Type B pancreatic cell (in vitro differentiated cells): ENCODE measurements at regions not wholly inside any gene's neighbourhood (a gene's known extent, or its start where the extent isn't known, plus 50 kb on each side); places are given as distances from the start of the nearest gene placed in this dataset.

Experiments used
- DNase-seq: peaks from one replicate; pipeline ENCODE4 v3.0.0; 2021; ENCODE audit warnings: mixed read lengths; ENCODE audit not compliant: unreplicated experiment; ENCODE audit errors: extremely low spot score
- H3K27ac Mint-ChIP-seq: 2 replicates; pipeline ENCODE4 v1.8.0; 2021; ENCODE audit warnings: mild to moderate bottlenecking, mixed read lengths
- H3K27me3 Mint-ChIP-seq: 2 replicates; pipeline ENCODE4 v1.8.0; 2021; ENCODE audit warnings: mixed read lengths
- H3K36me3 Mint-ChIP-seq: 2 replicates; pipeline ENCODE4 v1.8.0; 2021; ENCODE audit warnings: mixed read lengths
- H3K4me1 Mint-ChIP-seq: one replicate; pipeline ENCODE4 v1.8.0; 2021; ENCODE audit warnings: mixed read lengths; ENCODE audit not compliant: unreplicated experiment
- H3K4me3 Mint-ChIP-seq: 2 replicates; pipeline ENCODE4 v1.8.0; 2021; ENCODE audit warnings: mild to moderate bottlenecking, mixed read lengths
- H3K9me3 Mint-ChIP-seq: 2 replicates; pipeline ENCODE4 v1.8.0; 2021; ENCODE audit warnings: mixed read lengths
- CTCF ChIP-seq: fragments of 200-600 bp; sonication (generic); conservative IDR thresholded peaks from 2 replicates; pipeline ENCODE4 v1.5.0; 2021; ENCODE audit warnings: antibody characterized with exemption, mild to moderate bottlenecking

DNA sequence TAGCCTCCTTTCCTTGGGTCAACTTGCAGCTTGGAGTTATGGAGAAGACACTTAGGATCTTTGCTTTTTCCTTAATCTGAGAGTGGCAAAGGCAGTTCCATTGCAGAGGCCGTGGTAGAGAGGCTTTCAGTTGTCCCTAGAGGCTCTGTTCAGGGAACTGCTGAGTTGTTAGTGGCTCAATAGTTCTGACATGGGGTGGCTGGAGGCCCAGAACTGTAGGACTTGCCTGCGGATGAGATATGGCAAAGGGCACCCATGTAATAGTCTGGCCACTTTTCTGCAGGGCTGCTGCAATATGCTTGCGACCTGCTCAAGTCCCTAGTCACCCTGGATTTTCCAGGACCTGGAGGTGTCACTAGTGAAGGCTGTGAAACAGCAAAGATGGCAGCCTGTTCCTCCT is 99.9 kb downstream of the CLDN1 start:
- Mint-ChIP-seq H3K36me3 (no peaks in the 10 kb centered on the region), H3K9me3 (no peaks in the 10 kb centered on the region), H3K27me3 (peaks cover 4% of the 10 kb centered on the region), H3K27ac (no peak overlapping the region), H3K4me3 (no peak overlapping the region), H3K4me1 (no peaks in the 10 kb centered on the region)
- no peak for TF ChIP-seq CTCF
- no peak for DNase-seq

GRCh38 chr3:190220362-190220761 is 99.7 kb upstream of the P3H2 start:
- Mint-ChIP-seq H3K36me3 (no peaks in the 10 kb centered on the region), H3K27ac (no peak overlapping the region), H3K4me1 (no peaks in the 10 kb centered on the region), H3K9me3 (no peaks in the 10 kb centered on the region), H3K27me3 (peaks cover 4% of the 10 kb centered on the region), H3K4me3 (no peak overlapping the region)
- TF ChIP-seq CTCF: no peak
- no peak for DNase-seq

- no peaks in the 10 kb centered on the region for H3K4me1 Mint-ChIP-seq
- H3K27me3 Mint-ChIP-seq: peaks cover 4% of the 10 kb centered on the region
- H3K27ac Mint-ChIP-seq: no peak overlapping the region
- TF ChIP-seq CTCF: no peak
- no peaks in the 10 kb centered on the region for H3K36me3 Mint-ChIP-seq
- no peaks in the 10 kb centered on the region for H3K9me3 Mint-ChIP-seq
- no peak for DNase-seq
- H3K4me3 Mint-ChIP-seq: no peak overlapping the region
Measured at GRCh38 chr3:190217081-190217480, 96.4 kb upstream of the P3H2 start.

DNA sequence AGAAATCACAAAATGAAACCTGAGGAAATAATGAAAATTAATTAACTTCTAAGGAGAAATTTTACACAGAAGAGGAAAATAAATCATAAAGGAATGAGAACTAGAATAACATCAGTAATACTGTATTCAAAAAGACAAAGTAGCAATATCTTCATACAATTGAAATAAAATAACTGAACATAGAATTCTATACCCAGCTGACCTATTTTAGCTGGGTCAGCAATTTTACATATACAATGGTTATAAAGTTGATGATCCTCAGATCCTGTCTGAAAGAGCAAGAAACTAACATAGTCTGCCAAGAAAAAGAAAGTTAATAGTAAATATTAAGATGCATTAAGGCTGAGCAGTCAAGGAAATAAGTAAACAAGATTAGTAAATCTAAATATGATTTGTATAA is 93.0 kb upstream of the P3H2 start:
- no peaks in the 10 kb centered on the region for H3K4me1 Mint-ChIP-seq
- TF ChIP-seq CTCF: no peak

GRCh38 chr3:190210608-190211007 is 89.9 kb upstream of the P3H2 start:
- no peak for TF ChIP-seq CTCF
- Mint-ChIP-seq H3K9me3 (no peaks in the 10 kb centered on the region), H3K27me3 (no peaks in the 10 kb centered on the region), H3K4me3 (no peak overlapping the region), H3K27ac (no peak overlapping the region), H3K36me3 (no peaks in the 10 kb centered on the region), H3K4me1 (no peaks in the 10 kb centered on the region)
- no peak for DNase-seq

More for the DNA sequence above, 93.0 kb upstream of the P3H2 start:
- H3K27ac Mint-ChIP-seq: no peak overlapping the region
- no peak overlapping the region for H3K4me3 Mint-ChIP-seq
- H3K36me3 Mint-ChIP-seq: no peaks in the 10 kb centered on the region
- H3K27me3 Mint-ChIP-seq: no peaks in the 10 kb centered on the region
- H3K9me3 Mint-ChIP-seq: no peaks in the 10 kb centered on the region
- no peak for DNase-seq

DNA sequence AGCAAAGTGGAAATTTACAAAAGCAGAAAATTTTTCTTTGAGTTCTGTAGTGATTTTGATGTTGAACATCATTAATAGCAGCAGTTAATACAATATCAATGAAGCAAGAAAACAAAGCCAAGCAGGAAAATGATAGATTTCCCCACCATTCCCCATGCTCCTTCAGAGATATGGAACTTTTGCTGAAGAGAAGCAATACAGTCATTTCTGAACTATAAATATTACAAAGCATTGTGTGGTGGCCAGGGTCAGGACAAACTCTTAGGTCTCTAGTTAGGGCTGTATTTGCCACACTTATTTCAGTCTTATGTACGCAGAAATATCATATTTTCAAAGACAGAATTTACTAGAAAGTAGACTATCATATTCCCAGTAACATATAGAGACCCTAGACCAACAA is 88.8 kb upstream of the P3H2 start:
- Mint-ChIP-seq H3K27me3 (no peaks in the 10 kb centered on the region), H3K9me3 (no peaks in the 10 kb centered on the region), H3K4me1 (no peaks in the 10 kb centered on the region), H3K36me3 (no peaks in the 10 kb centered on the region), H3K4me3 (no peak overlapping the region), H3K27ac (no peak overlapping the region)
- TF ChIP-seq CTCF: no peak
- DNase-seq: no peak
